AG08395 (cell line): ENCODE measurements at regions not wholly inside any gene's neighbourhood (a gene's known extent, or its start where the extent isn't known, plus 50 kb on each side); places are given as distances from the start of the nearest gene placed in this dataset.
"Not testable (repeated sequence)": the region's sequence is repeated elsewhere in the genome, so short reads cannot be mapped to it uniquely, and the experiment has no call there.

Experiments used
- DNase-seq: peaks from one replicate; pipeline ENCODE4 v3.0.0; 2012; ENCODE audit warnings: mixed read lengths, low spot score

- no peak for DNase-seq
Observed at GRCh38 chr2:194363878-194364277, 1293.1 kb upstream of the SLC39A10 start.

- no peak for DNase-seq
Observed at GRCh38 chr2:194363295-194363694, 1293.7 kb upstream of the SLC39A10 start.

- no peak for DNase-seq
Observed at GRCh38 chr2:194352505-194352904, 1304.5 kb upstream of the SLC39A10 start.

- no peak for DNase-seq
Observed at GRCh38 chr2:194346193-194346592, 1310.8 kb upstream of the SLC39A10 start.

- DNase-seq: no peak
Observed at GRCh38 chr2:194345347-194345746, 1311.7 kb upstream of the SLC39A10 start.

- DNase-seq: no peak
Observed at GRCh38 chr2:194343167-194343566, 1313.9 kb upstream of the SLC39A10 start.

GRCh38 chr2:194332799-194333490, 1324.1 kb upstream of the SLC39A10 start:
- DNase-seq: no peak

- DNase-seq: no peak
Observed at GRCh38 chr2:194328456-194328855, 1328.6 kb upstream of the SLC39A10 start.

- DNase-seq: no peak
Observed at GRCh38 chr2:194327196-194327888, 1329.7 kb upstream of the SLC39A10 start.

GRCh38 chr2:194323740-194324139, 1333.3 kb upstream of the SLC39A10 start:
- DNase-seq: no peak

- DNase-seq: no peak
Observed at GRCh38 chr2:194320520-194320919, 1336.5 kb upstream of the SLC39A10 start.

GRCh38 chr2:194319222-194319992, 1337.6 kb upstream of the SLC39A10 start:
- no peak for DNase-seq

- no peak for DNase-seq
Observed at GRCh38 chr2:194314042-194314441, 1343.0 kb upstream of the SLC39A10 start.

- no peak for DNase-seq
Observed at GRCh38 chr2:194304191-194304590, 1352.8 kb upstream of the SLC39A10 start.

GRCh38 chr2:194301946-194302345, 1355.1 kb upstream of the SLC39A10 start:
- no peak for DNase-seq

GRCh38 chr2:194294156-194294555, 1362.9 kb upstream of the SLC39A10 start:
- DNase-seq: no peak

GRCh38 chr2:194291104-194291503, 1365.9 kb upstream of the SLC39A10 start:
- no peak for DNase-seq

GRCh38 chr2:194289712-194290346, 1367.2 kb upstream of the SLC39A10 start:
- DNase-seq: no peak

- DNase-seq: not testable (repeated sequence)
Observed at GRCh38 chr2:194276667-194277066, 1380.4 kb upstream of the SLC39A10 start.

- DNase-seq: no peak
Observed at GRCh38 chr2:194271293-194271961, 1385.6 kb upstream of the SLC39A10 start.

GRCh38 chr2:194270648-194271047, 1386.4 kb upstream of the SLC39A10 start:
- DNase-seq: no peak

- no peak for DNase-seq
Observed at GRCh38 chr2:194264586-194264985, 1392.4 kb upstream of the SLC39A10 start.
